PC-3 (cell line): ENCODE measurements at regions not wholly inside any gene's neighbourhood (a gene's known extent, or its start where the extent isn't known, plus 50 kb on each side); places are given as distances from the start of the nearest gene placed in this dataset.

Experiments used
- ATAC-seq: fragments of 200-7000 bp; cut with Tn5 transposase; 2 replicates; pipeline ENCODE4 v1.9.1; 2020; ENCODE audit warnings: mild to moderate bottlenecking, moderate library complexity
- BruUV-seq: library from RNA; stranded (reverse); fragments of 400-500 nt; replicated peaks from 2 replicates; lab custom pipeline; 2021; lab: Mats Ljungman, UMichigan
- CTCF ChIA-PET: fragments of 300-600 bp; sonication (Branson Sonifier 250); formaldehyde crosslinking; loops from one replicate; lab custom pipeline; 2022; ENCODE audit warnings: antibody characterized with exemption; lab: Charles Lee
- POLR2A ChIA-PET: fragments of 300-600 bp; sonication (Branson Sonifier 250); formaldehyde crosslinking; loops from one replicate; lab custom pipeline; 2022; ENCODE audit warnings: antibody characterized with exemption; ENCODE audit not compliant: unreplicated experiment; lab: Charles Lee
- DNase-seq: peaks from one replicate; pipeline ENCODE4 v3.0.0-alpha.2; 2015
- H2AFZ ChIP-seq: fragments of 300-600 bp; sonication (generic); 2 replicates; pipeline ENCODE4 v1.6.0; 2016; ENCODE audit warnings: antibody characterized with exemption, low read length
- H3F3A ChIP-seq: fragments of 300-600 bp; sonication (generic); one replicate; pipeline ENCODE4 v1.6.0; 2017; ENCODE audit warnings: antibody characterized with exemption, low read length, control low read depth, mild to moderate bottlenecking; ENCODE audit not compliant: unreplicated experiment
- H3K27ac ChIP-seq: fragments of 300-600 bp; sonication (generic); 2 replicates; pipeline ENCODE4 v1.5.1; 2016; ENCODE audit warnings: mild to moderate bottlenecking, low read length
- H3K27me3 ChIP-seq: fragments of 300-600 bp; sonication (generic); 2 replicates; pipeline ENCODE4 v1.6.1; 2016; ENCODE audit warnings: low read length, mixed read lengths
- H3K36me3 ChIP-seq: fragments of 300-600 bp; sonication (generic); 2 replicates; pipeline ENCODE4 v1.6.1; 2016; ENCODE audit warnings: low read depth, mixed run types, low read length, mixed read lengths
- H3K4me1 ChIP-seq: fragments of 300-600 bp; sonication (generic); 2 replicates; pipeline ENCODE4 v1.5.1; 2016; ENCODE audit warnings: low read length; ENCODE audit not compliant: insufficient read depth
- H3K4me2 ChIP-seq: fragments of 300-600 bp; sonication (generic); 2 replicates; pipeline ENCODE4 v1.6.0; 2016; ENCODE audit warnings: low read length
- H3K4me3 ChIP-seq: fragments of 300-600 bp; sonication (generic); 2 replicates; pipeline ENCODE4 v1.5.1; 2016; ENCODE audit warnings: mild to moderate bottlenecking, low read length, mixed read lengths
- H3K79me2 ChIP-seq: fragments of 300-600 bp; sonication (generic); 2 replicates; pipeline ENCODE4 v1.6.1; 2017; ENCODE audit warnings: low read length, mixed read lengths
- H3K9ac ChIP-seq: fragments of 300-600 bp; sonication (generic); 2 replicates; pipeline ENCODE4 v1.6.0; 2016; ENCODE audit warnings: mild to moderate bottlenecking, low read length
- H3K9me2 ChIP-seq: fragments of 300-600 bp; sonication (generic); replicated peaks from 2 replicates; pipeline ENCODE4 v1.6.1; 2016; ENCODE audit warnings: mixed run types, low read length, mixed read lengths
- H3K9me3 ChIP-seq: fragments of 300-600 bp; sonication (generic); 2 replicates; pipeline ENCODE4 v1.6.1; 2016; ENCODE audit warnings: low read length, mixed read lengths
- H4K20me1 ChIP-seq: fragments of 300-600 bp; sonication (generic); 2 replicates; pipeline ENCODE4 v1.6.1; 2016; ENCODE audit warnings: low read length, mixed read lengths
- CTCF ChIP-seq: fragments of 300-600 bp; sonication (generic); conservative IDR thresholded peaks from 2 replicates; pipeline ENCODE4 v1.5.1; 2017; ENCODE audit warnings: antibody characterized with exemption, low read depth, mild to moderate bottlenecking, low read length
- EZH2 ChIP-seq: fragments of 300-600 bp; sonication (generic); IDR thresholded peaks from one replicate; pipeline ENCODE4 v1.6.1; 2017; ENCODE audit warnings: antibody characterized with exemption, mild to moderate bottlenecking, low read length; ENCODE audit not compliant: unreplicated experiment
- EZH2phosphoT487 ChIP-seq: fragments of 300-600 bp; sonication (generic); IDR thresholded peaks from 2 replicates; pipeline ENCODE4 v1.6.1; 2018; ENCODE audit warnings: mild to moderate bottlenecking, antibody characterized with exemption, low read length, borderline replicate concordance
- intact Hi-C: fragments of 100-400 bp; cut with micrococcal nuclease; formaldehyde crosslinking; loops from 2 replicates; pipeline ENCODE4 v1.9.0; 2023

GRCh38 chr3:106208251-106208650 lies 339.4 kb upstream of the CBLB start:
- ChIA-PET POLR2A (no interaction called here), CTCF (no interaction called here)
- no TSS peak for BruUV-seq
- Histone ChIP-seq H3K27me3 (no peaks in the 10 kb centered on the region), H3K4me1 (peaks cover 11% of the 10 kb centered on the region), H3F3A (peaks cover 8% of the 10 kb centered on the region), H3K27ac (no peak overlapping the region), H3K9ac (no peak overlapping the region), H4K20me1 (no peaks in the 10 kb centered on the region), H2AFZ (no peak overlapping the region), H3K9me2 (no peaks in the 10 kb centered on the region), H3K9me3 (no peaks in the 10 kb centered on the region), H3K4me2 (no peak overlapping the region), H3K4me3 (no peak overlapping the region), H3K36me3 (no peaks in the 10 kb centered on the region), H3K79me2 (no peaks in the 10 kb centered on the region)
- DNase-seq (no peak), ATAC-seq (no peak)
- intact Hi-C loops = loop anchor here (2.0 to 5.0 kb wide), 3 partner anchors 91 to 339 kb away; partner anchors contain the start of gene CBLB
- no peak for TF ChIP-seq CTCF
- TF ChIP-seq EZH2 = no peak
- TF ChIP-seq EZH2phosphoT487 = no peak

- H3K27me3 ChIP-seq = no peaks in the 10 kb centered on the region
- H3K4me3 ChIP-seq = no peak overlapping the region
- no TSS peak for BruUV-seq
- no peaks in the 10 kb centered on the region for H3K9me2 ChIP-seq
- no peak overlapping the region for H3K4me2 ChIP-seq
- no peak overlapping the region for H2AFZ ChIP-seq
- H3F3A ChIP-seq = peaks cover 8% of the 10 kb centered on the region
- H3K27ac ChIP-seq = no peak overlapping the region
- H3K79me2 ChIP-seq = no peaks in the 10 kb centered on the region
- CTCF ChIA-PET = interaction anchor here (1.0 kb wide), 1 partner anchor 401 kb away, joined by 4 read pairs; no protein-coding TSS in a partner anchor
- peak; percentile 50; the same call in 1 of the 2 replicates for ATAC-seq
- DNase-seq = peak; percentile 66
- H3K4me1 ChIP-seq = peaks cover 11% of the 10 kb centered on the region
- no peaks in the 10 kb centered on the region for H4K20me1 ChIP-seq
- TF ChIP-seq CTCF (peak; percentile 74), EZH2 (no peak), EZH2phosphoT487 (no peak)
- H3K9ac ChIP-seq = no peak overlapping the region
- no peaks in the 10 kb centered on the region for H3K36me3 ChIP-seq
- intact Hi-C loops = loop anchor here (1.0 to 5.0 kb wide), 4 partner anchors 92 to 523 kb away; partner anchors contain the start of gene CBLB
- POLR2A ChIA-PET = interaction anchor here (0.6 kb wide), 2 partner anchors 124 to 542 kb away, joined by 4 read pairs; no protein-coding TSS in a partner anchor
- no peaks in the 10 kb centered on the region for H3K9me3 ChIP-seq
These were observed 340.2 kb upstream of the CBLB start for GRCh38 chr3:106208967-106209366.

GRCh38 chr3:106209482-106209881 lies 340.7 kb upstream of the CBLB start:
- no peaks in the 10 kb centered on the region for H3K9me3 ChIP-seq
- no peak for TF ChIP-seq CTCF
- TF ChIP-seq EZH2phosphoT487 = no peak
- no peak for TF ChIP-seq EZH2
- H3K36me3 ChIP-seq = no peaks in the 10 kb centered on the region
- H2AFZ ChIP-seq = no peak overlapping the region
- H3K9ac ChIP-seq = no peak overlapping the region
- H3K4me1 ChIP-seq = peaks cover 11% of the 10 kb centered on the region
- peaks cover 8% of the 10 kb centered on the region for H3F3A ChIP-seq
- BruUV-seq = no TSS peak
- CTCF ChIA-PET = interaction anchor here (1.0 kb wide), 1 partner anchor 400 kb away, joined by 4 read pairs; no protein-coding TSS in a partner anchor
- ATAC-seq (no peak), DNase-seq (no peak)
- no peak overlapping the region for H3K27ac ChIP-seq
- POLR2A ChIA-PET = interaction anchor here (0.6 kb wide), 1 partner anchor 542 kb away, joined by 4 read pairs; no protein-coding TSS in a partner anchor
- H3K9me2 ChIP-seq = no peaks in the 10 kb centered on the region
- no peaks in the 10 kb centered on the region for H3K27me3 ChIP-seq
- intact Hi-C loops = loop anchor here (1.0 to 5.0 kb wide), 4 partner anchors 92 to 523 kb away; partner anchors contain the start of gene CBLB
- no peaks in the 10 kb centered on the region for H4K20me1 ChIP-seq
- H3K4me3 ChIP-seq = no peak overlapping the region
- H3K4me2 ChIP-seq = no peak overlapping the region
- H3K79me2 ChIP-seq = no peaks in the 10 kb centered on the region
